ENCODE measurements at regions not wholly inside any gene's neighbourhood (a gene's known extent, or its start where the extent isn't known, plus 50 kb on each side); places are given as distances from the start of the nearest gene placed in this dataset.

- Mint-ChIP-seq H3K9me3 (peaks cover 2% of the 10 kb centered on the region), H3K4me3 (no peak overlapping the region), H3K27me3 (no peaks in the 10 kb centered on the region), H3K4me1 (no peaks in the 10 kb centered on the region), H3K27ac (no peak overlapping the region), H3K36me3 (no peaks in the 10 kb centered on the region)
- ATAC-seq (ENCODE audit: low read depth) = no peak
- DNase-seq (ENCODE audit: low spot score in 2 of 2) = no peak
Measured at GRCh38 chr5:124481419-124481818, 265.0 kb downstream of the ZNF608 start.

- Mint-ChIP-seq H3K9me3 (peaks cover 2% of the 10 kb centered on the region), H3K27ac (no peak overlapping the region), H3K4me3 (no peak overlapping the region), H3K27me3 (no peaks in the 10 kb centered on the region), H3K4me1 (no peaks in the 10 kb centered on the region), H3K36me3 (no peaks in the 10 kb centered on the region)
- DNase-seq (ENCODE audit: low spot score in 2 of 2) (no peak), ATAC-seq (ENCODE audit: low read depth) (no peak)
Measured at GRCh38 chr5:124480964-124481363, 265.5 kb downstream of the ZNF608 start.

- Mint-ChIP-seq H3K4me1 (no peaks in the 10 kb centered on the region), H3K27me3 (no peaks in the 10 kb centered on the region), H3K9me3 (no peaks in the 10 kb centered on the region), H3K27ac (no peak overlapping the region), H3K36me3 (no peaks in the 10 kb centered on the region), H3K4me3 (no peak overlapping the region)
- ATAC-seq (ENCODE audit: low read depth) (no peak), DNase-seq (ENCODE audit: low spot score in 2 of 2) (no peak)
Measured at GRCh38 chr5:124480022-124480421, 266.4 kb downstream of the ZNF608 start.

GRCh38 chr5:124478264-124478663, 268.2 kb downstream of the ZNF608 start:
- Mint-ChIP-seq H3K9me3 (no peaks in the 10 kb centered on the region), H3K4me1 (no peaks in the 10 kb centered on the region), H3K27ac (no peak overlapping the region), H3K27me3 (no peaks in the 10 kb centered on the region), H3K4me3 (no peak overlapping the region), H3K36me3 (no peaks in the 10 kb centered on the region)
- no peak for DNase-seq (ENCODE audit: low spot score in 2 of 2)
- no peak for ATAC-seq (ENCODE audit: low read depth)

- no peak overlapping the region for H3K4me3 Mint-ChIP-seq
- H3K27me3 Mint-ChIP-seq = no peaks in the 10 kb centered on the region
- H3K27ac Mint-ChIP-seq = peak overlapping the region; percentile 45
- H3K36me3 Mint-ChIP-seq = no peaks in the 10 kb centered on the region
- H3K9me3 Mint-ChIP-seq = no peaks in the 10 kb centered on the region
- H3K4me1 Mint-ChIP-seq = no peaks in the 10 kb centered on the region
- DNase-seq (ENCODE audit: low spot score in 2 of 2) (no peak), ATAC-seq (ENCODE audit: low read depth) (no peak)
Measured at GRCh38 chr5:124477577-124477976, 268.9 kb downstream of the ZNF608 start.

- Mint-ChIP-seq H3K27ac (no peak overlapping the region), H3K9me3 (no peaks in the 10 kb centered on the region), H3K36me3 (no peaks in the 10 kb centered on the region), H3K4me3 (no peak overlapping the region), H3K4me1 (no peaks in the 10 kb centered on the region), H3K27me3 (no peaks in the 10 kb centered on the region)
- no peak for DNase-seq (ENCODE audit: low spot score in 2 of 2)
- no peak for ATAC-seq (ENCODE audit: low read depth)
Measured at GRCh38 chr5:124477062-124477461, 269.4 kb downstream of the ZNF608 start.

- Mint-ChIP-seq H3K27me3 (no peaks in the 10 kb centered on the region), H3K27ac (no peak overlapping the region), H3K9me3 (no peaks in the 10 kb centered on the region), H3K36me3 (no peaks in the 10 kb centered on the region), H3K4me3 (no peak overlapping the region), H3K4me1 (no peaks in the 10 kb centered on the region)
- no peak for DNase-seq (ENCODE audit: low spot score in 2 of 2)
- no peak for ATAC-seq (ENCODE audit: low read depth)
Measured at GRCh38 chr5:124474528-124475215, 271.8 kb downstream of the ZNF608 start.

GRCh38 chr5:124468671-124469411, 277.6 kb downstream of the ZNF608 start:
- DNase-seq (ENCODE audit: low spot score in 2 of 2) (no peak), ATAC-seq (ENCODE audit: low read depth) (no peak)
- Mint-ChIP-seq H3K36me3 (no peaks in the 10 kb centered on the region), H3K27me3 (no peaks in the 10 kb centered on the region), H3K4me1 (no peaks in the 10 kb centered on the region), H3K27ac (no peak overlapping the region), H3K4me3 (no peak overlapping the region), H3K9me3 (no peaks in the 10 kb centered on the region)

GRCh38 chr5:124467745-124468144, 278.7 kb downstream of the ZNF608 start:
- Mint-ChIP-seq H3K4me1 (no peaks in the 10 kb centered on the region), H3K9me3 (no peaks in the 10 kb centered on the region), H3K4me3 (no peak overlapping the region), H3K27ac (no peak overlapping the region), H3K27me3 (no peaks in the 10 kb centered on the region), H3K36me3 (no peaks in the 10 kb centered on the region)
- DNase-seq (ENCODE audit: low spot score in 2 of 2) (no peak), ATAC-seq (ENCODE audit: low read depth) (no peak)

- H3K36me3 Mint-ChIP-seq = no peaks in the 10 kb centered on the region
- ATAC-seq (ENCODE audit: low read depth) = no peak
- no peaks in the 10 kb centered on the region for H3K4me1 Mint-ChIP-seq
- H3K27ac Mint-ChIP-seq = no peak overlapping the region
- no peaks in the 10 kb centered on the region for H3K27me3 Mint-ChIP-seq
- no peak for DNase-seq (ENCODE audit: low spot score in 2 of 2)
- H3K9me3 Mint-ChIP-seq = no peaks in the 10 kb centered on the region
- no peak overlapping the region for H3K4me3 Mint-ChIP-seq
Measured at GRCh38 chr5:124466011-124466410, 280.4 kb downstream of the ZNF608 start.

- Mint-ChIP-seq H3K27ac (no peak overlapping the region), H3K4me1 (no peaks in the 10 kb centered on the region), H3K27me3 (no peaks in the 10 kb centered on the region), H3K9me3 (peaks cover 9% of the 10 kb centered on the region), H3K36me3 (peaks cover 12% of the 10 kb centered on the region), H3K4me3 (no peak overlapping the region)
- ATAC-seq (ENCODE audit: low read depth) = no peak
- DNase-seq (ENCODE audit: low spot score in 2 of 2) = no peak
Measured at GRCh38 chr5:124463851-124464250, 282.6 kb downstream of the ZNF608 start.

- H3K4me3 Mint-ChIP-seq = no peak overlapping the region
- no peak for DNase-seq (ENCODE audit: low spot score in 2 of 2)
- no peaks in the 10 kb centered on the region for H3K27me3 Mint-ChIP-seq
- H3K36me3 Mint-ChIP-seq = peaks cover 12% of the 10 kb centered on the region
- no peak for ATAC-seq (ENCODE audit: low read depth)
- no peak overlapping the region for H3K27ac Mint-ChIP-seq
- no peaks in the 10 kb centered on the region for H3K4me1 Mint-ChIP-seq
- H3K9me3 Mint-ChIP-seq = peaks cover 9% of the 10 kb centered on the region
Measured at GRCh38 chr5:124462751-124463150, 283.7 kb downstream of the ZNF608 start.

GRCh38 chr5:124461941-124462340, 284.5 kb downstream of the ZNF608 start:
- no peak for ATAC-seq (ENCODE audit: low read depth)
- no peak for DNase-seq (ENCODE audit: low spot score in 2 of 2)
- H3K9me3 Mint-ChIP-seq = peaks cover 9% of the 10 kb centered on the region
- no peaks in the 10 kb centered on the region for H3K4me1 Mint-ChIP-seq
- no peak overlapping the region for H3K4me3 Mint-ChIP-seq
- H3K36me3 Mint-ChIP-seq = peaks cover 12% of the 10 kb centered on the region
- no peak overlapping the region for H3K27ac Mint-ChIP-seq
- no peaks in the 10 kb centered on the region for H3K27me3 Mint-ChIP-seq

- DNase-seq (ENCODE audit: low spot score in 2 of 2) = no peak
- Mint-ChIP-seq H3K36me3 (peaks cover 12% of the 10 kb centered on the region), H3K27ac (no peak overlapping the region), H3K4me1 (no peaks in the 10 kb centered on the region), H3K9me3 (peaks cover 9% of the 10 kb centered on the region), H3K27me3 (no peaks in the 10 kb centered on the region), H3K4me3 (no peak overlapping the region)
- ATAC-seq (ENCODE audit: low read depth) = no peak
Measured at GRCh38 chr5:124461157-124461556, 285.3 kb downstream of the ZNF608 start.

GRCh38 chr5:124460642-124461041, 285.8 kb downstream of the ZNF608 start:
- Mint-ChIP-seq H3K36me3 (peaks cover 12% of the 10 kb centered on the region), H3K9me3 (peaks cover 9% of the 10 kb centered on the region), H3K27ac (no peak overlapping the region), H3K4me3 (no peak overlapping the region), H3K27me3 (no peaks in the 10 kb centered on the region), H3K4me1 (no peaks in the 10 kb centered on the region)
- DNase-seq (ENCODE audit: low spot score in 2 of 2) (no peak), ATAC-seq (ENCODE audit: low read depth) (no peak)
